Stomach (tissue), 4 donors: ENCODE measurements at regions not wholly inside any gene's neighbourhood (a gene's known extent, or its start where the extent isn't known, plus 50 kb on each side); places are given as distances from the start of the nearest gene placed in this dataset.

ENCODE experiments used
- CTCF ChIP-seq, 7 experiments: fragments of 450-650 bp in 4 of 7; fragments of 200-600 bp in 3 of 7; sonication (generic) in 3 of 7; IDR thresholded peaks; one replicate each; pipeline ENCODE4 v1.5.1; 2016 to 2019; ENCODE audit warnings: antibody characterized with exemption in 7 of 7, control low read depth in 2 of 7, mild to moderate bottlenecking in 1 of 7
- EP300 ChIP-seq: sonication (generic); formaldehyde crosslinking; IDR thresholded peaks from one replicate; pipeline ENCODE4 v1.6.1; 2017; ENCODE audit warnings: antibody characterized with exemption
- POLR2A ChIP-seq, 4 donors: fragments of 450-650 bp; IDR thresholded peaks; one replicate each; pipeline ENCODE4 v1.6.1; 2016; ENCODE audit warnings: antibody characterized with exemption in 4 of 4, control low read depth in 2 of 4, mild to moderate bottlenecking in 1 of 4, moderate library complexity in 1 of 4

- TF ChIP-seq CTCF (IDR thresholded peaks at IDR 0.05) (no peak), POLR2A (IDR thresholded peaks at IDR 0.05) (no peak), EP300 (no peak)
Measured at GRCh38 chr7:366161-366803, 76.3 kb downstream of the FOXL3 start.
